ENCODE measurements at regions not wholly inside any gene's neighbourhood (a gene's known extent, or its start where the extent isn't known, plus 50 kb on each side); places are given as distances from the start of the nearest gene placed in this dataset.

DNA sequence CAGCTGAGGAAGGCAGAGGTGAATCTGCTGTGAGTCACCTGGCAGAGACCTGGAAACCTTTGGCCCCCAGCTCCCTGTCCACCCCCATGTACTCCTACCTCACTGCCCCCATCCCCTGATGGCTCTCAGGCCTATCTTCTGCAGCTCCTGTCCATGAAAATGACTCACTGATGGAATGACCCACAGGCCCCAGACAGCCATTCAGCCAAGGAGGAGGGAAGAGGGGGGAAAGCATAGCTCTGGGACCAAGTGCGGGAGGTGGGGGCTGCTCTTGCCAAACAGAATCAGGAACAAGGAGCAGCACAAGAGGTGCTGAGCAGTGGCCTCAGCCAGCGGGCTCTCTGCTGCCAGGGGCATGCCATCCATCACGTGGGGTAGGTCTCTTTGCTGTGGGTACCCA, 111.4 kb upstream of the C1QTNF9B start:
- TF ChIP-seq, protein P1, sequence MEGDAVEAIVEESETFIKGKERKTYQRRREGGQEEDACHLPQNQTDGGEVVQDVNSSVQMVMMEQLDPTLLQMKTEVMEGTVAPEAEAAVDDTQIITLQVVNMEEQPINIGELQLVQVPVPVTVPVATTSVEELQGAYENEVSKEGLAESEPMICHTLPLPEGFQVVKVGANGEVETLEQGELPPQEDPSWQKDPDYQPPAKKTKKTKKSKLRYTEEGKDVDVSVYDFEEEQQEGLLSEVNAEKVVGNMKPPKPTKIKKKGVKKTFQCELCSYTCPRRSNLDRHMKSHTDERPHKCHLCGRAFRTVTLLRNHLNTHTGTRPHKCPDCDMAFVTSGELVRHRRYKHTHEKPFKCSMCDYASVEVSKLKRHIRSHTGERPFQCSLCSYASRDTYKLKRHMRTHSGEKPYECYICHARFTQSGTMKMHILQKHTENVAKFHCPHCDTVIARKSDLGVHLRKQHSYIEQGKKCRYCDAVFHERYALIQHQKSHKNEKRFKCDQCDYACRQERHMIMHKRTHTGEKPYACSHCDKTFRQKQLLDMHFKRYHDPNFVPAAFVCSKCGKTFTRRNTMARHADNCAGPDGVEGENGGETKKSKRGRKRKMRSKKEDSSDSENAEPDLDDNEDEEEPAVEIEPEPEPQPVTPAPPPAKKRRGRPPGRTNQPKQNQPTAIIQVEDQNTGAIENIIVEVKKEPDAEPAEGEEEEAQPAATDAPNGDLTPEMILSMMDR (IDR thresholded peaks at IDR 0.05): no peak
- no peaks in the 10 kb centered on the region for H3K36me3 Mint-ChIP-seq (ENCODE audit: low read depth)
- no peaks in the 10 kb centered on the region for H3K9me3 Mint-ChIP-seq (ENCODE audit: low read depth)
- no peak for DNase-seq (ENCODE audit: low spot score)
- H3K4me3 Mint-ChIP-seq (ENCODE audit: unreplicated experiment): no peak overlapping the region
- no peak overlapping the region for H3K27ac Mint-ChIP-seq (ENCODE audit: unreplicated experiment)
- H3K27me3 Mint-ChIP-seq (ENCODE audit: low read depth): peaks cover 8% of the 10 kb centered on the region
- H3K4me1 Mint-ChIP-seq (ENCODE audit: low read depth): peaks cover 14% of the 10 kb centered on the region

DNA sequence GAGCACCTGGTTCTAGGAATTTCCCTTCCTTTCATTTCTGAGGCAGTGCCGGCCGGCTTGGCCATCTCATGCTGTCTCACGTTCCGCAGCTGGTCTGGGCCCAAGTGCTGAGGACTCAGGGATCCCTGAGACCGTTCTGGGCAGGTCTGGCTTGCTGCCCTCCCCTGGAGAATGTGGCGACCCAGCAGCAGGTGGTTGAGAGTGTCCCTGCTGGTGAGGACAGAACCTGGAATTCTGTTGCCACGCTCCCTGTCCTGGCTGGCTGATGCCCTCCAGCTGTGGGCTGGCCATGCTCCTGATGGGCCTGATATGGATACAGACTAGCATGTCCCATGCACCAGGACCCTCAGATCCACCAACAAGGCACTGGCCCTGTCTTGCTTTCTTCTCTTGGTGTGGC, 114.0 kb upstream of the C1QTNF9B start:
- H3K27me3 Mint-ChIP-seq (ENCODE audit: low read depth): peaks cover 8% of the 10 kb centered on the region

DNA sequence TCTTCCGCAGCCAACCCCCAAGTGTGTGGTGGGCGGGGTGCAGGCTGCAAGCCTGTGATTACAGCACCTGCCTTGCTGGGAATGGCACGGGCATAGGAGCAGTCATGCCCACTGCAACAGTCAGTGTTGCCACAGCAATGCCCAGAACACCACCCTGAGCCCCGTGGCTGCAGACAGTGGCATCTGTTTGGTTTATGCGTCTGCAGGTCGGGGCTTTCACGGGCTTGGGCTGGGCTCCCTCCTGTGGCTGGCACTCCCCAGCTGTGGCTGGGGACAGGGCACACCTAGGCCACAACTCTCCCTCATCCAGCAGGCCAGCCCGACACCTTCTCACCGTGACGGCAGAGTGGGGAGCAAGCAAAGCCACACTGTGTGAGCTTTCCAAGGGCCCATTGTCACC, 115.3 kb upstream of the C1QTNF9B start:
- no peaks in the 10 kb centered on the region for H3K4me1 Mint-ChIP-seq (ENCODE audit: low read depth)
- DNase-seq (ENCODE audit: low spot score): no peak
- H3K36me3 Mint-ChIP-seq (ENCODE audit: low read depth): no peaks in the 10 kb centered on the region
- H3K27me3 Mint-ChIP-seq (ENCODE audit: low read depth): peaks cover 8% of the 10 kb centered on the region
- H3K27ac Mint-ChIP-seq (ENCODE audit: unreplicated experiment): no peak overlapping the region
- TF ChIP-seq, protein P1 (IDR thresholded peaks at IDR 0.05): no peak
- H3K4me3 Mint-ChIP-seq (ENCODE audit: unreplicated experiment): no peak overlapping the region
- H3K9me3 Mint-ChIP-seq (ENCODE audit: low read depth): no peaks in the 10 kb centered on the region

More for the DNA sequence above, 114.0 kb upstream of the C1QTNF9B start:
- Mint-ChIP-seq H3K4me1 (ENCODE audit: low read depth) (peaks cover under 1% of the 10 kb centered on the region), H3K36me3 (ENCODE audit: low read depth) (no peaks in the 10 kb centered on the region), H3K4me3 (ENCODE audit: unreplicated experiment) (no peak overlapping the region), H3K9me3 (ENCODE audit: low read depth) (no peaks in the 10 kb centered on the region), H3K27ac (ENCODE audit: unreplicated experiment) (no peak overlapping the region)
- TF ChIP-seq, protein P1 (IDR thresholded peaks at IDR 0.05): no peak
- DNase-seq (ENCODE audit: low spot score): no peak

DNA sequence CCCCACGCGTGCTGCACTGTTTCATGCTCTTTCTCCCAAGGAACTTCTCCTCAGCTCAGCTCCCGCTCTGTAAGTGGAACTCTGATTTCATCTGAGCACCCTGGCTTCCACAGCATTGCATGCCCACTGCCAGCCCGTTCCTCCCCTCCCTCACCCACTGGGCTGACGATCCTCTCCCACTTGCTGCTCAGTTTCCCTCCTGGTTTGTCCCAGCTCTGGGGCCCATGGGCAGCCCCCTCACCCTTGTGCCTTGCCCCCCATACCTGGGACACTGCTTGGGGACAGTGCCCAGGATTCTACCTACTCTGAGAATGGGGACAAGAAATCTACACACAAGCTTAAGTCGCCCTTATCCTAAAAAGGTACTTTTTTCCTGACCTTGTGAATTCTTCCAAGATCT, 115.9 kb upstream of the C1QTNF9B start:
- Mint-ChIP-seq H3K9me3 (ENCODE audit: low read depth) (no peaks in the 10 kb centered on the region), H3K27ac (ENCODE audit: unreplicated experiment) (no peak overlapping the region), H3K36me3 (ENCODE audit: low read depth) (no peaks in the 10 kb centered on the region), H3K4me3 (ENCODE audit: unreplicated experiment) (no peak overlapping the region), H3K27me3 (ENCODE audit: low read depth) (peaks cover 8% of the 10 kb centered on the region), H3K4me1 (ENCODE audit: low read depth) (no peaks in the 10 kb centered on the region)
- TF ChIP-seq, protein P1 (IDR thresholded peaks at IDR 0.05): no peak
- no peak for DNase-seq (ENCODE audit: low spot score)

DNA sequence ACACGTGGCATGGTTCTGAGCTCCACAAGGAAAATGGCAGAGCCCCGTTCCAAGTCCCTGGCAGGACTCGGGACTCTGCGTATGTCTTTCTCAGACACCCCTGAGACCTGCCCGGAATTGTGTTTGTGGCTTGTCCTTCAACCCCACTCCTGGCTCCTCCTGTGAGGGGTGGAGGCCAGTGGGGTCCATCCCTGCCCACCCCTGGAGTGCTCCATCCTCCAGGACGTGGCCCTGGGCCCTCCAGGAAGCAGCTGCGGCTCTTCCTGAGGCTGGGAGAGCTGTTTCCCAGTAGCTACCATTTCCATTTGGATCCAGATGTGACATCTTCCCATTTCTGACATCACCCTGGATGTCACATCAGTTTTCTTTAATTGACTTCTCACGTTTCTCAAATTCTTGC, 118.7 kb upstream of the C1QTNF9B start:
- Mint-ChIP-seq H3K36me3 (ENCODE audit: low read depth) (no peaks in the 10 kb centered on the region), H3K27me3 (ENCODE audit: low read depth) (peaks cover 6% of the 10 kb centered on the region), H3K4me1 (ENCODE audit: low read depth) (no peaks in the 10 kb centered on the region), H3K9me3 (ENCODE audit: low read depth) (no peaks in the 10 kb centered on the region), H3K4me3 (ENCODE audit: unreplicated experiment) (no peak overlapping the region), H3K27ac (ENCODE audit: unreplicated experiment) (no peak overlapping the region)
- DNase-seq (ENCODE audit: low spot score): no peak
- TF ChIP-seq, protein P1 (IDR thresholded peaks at IDR 0.05): no peak

All from chondrocyte (in vitro differentiated cells).